ENCODE measurements at regions not wholly inside any gene's neighbourhood (a gene's known extent, or its start where the extent isn't known, plus 50 kb on each side); places are given as distances from the start of the nearest gene placed in this dataset.

DNA sequence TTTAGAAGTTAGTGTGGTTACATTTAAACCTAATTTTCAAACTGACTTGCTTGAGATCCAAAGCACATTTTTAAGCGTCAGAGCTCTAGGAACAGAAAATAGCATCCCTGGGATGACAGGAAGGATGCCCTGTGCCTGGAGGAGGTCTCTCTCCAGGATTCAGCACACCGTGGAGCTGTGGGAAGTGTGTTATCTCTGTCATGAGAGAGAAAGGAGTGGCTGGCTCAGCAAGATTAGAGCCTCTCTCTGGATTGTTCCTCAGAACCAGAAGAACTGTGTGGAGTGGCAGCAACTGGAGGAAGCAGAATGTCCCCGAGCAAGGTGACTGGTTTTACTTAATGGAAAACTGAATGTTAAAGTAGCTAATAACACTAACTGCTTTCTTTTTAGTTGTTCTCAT lies 233.6 kb upstream of the TGFBR2 start:
- DNase-seq: no peak

DNA sequence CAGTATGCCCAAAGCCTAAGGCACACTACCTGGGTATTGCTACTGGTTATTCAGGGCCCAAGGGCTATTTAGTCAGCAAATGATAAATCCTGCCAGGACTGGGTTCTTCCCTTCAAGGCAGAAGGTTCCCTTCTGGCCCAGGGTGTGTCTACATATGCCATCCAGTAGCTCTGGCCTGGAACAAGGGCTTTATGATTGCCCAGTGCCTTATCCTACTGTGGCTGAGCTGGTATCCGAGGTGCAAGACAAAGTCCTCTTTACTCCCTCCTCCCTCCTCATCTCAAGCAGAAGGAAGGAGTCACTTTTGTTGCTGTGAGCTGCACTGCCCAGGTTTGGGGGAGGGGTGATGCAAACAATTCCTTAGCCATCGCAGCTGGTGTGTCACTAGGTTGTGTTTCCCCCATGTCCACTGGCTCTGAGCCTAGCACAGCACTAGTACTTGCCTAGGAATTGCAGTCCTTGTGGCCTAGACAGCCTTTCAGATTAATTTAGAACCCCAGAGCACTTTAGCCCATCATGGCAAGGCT lies 221.8 kb upstream of the TGFBR2 start:
- DNase-seq: no peak

DNA sequence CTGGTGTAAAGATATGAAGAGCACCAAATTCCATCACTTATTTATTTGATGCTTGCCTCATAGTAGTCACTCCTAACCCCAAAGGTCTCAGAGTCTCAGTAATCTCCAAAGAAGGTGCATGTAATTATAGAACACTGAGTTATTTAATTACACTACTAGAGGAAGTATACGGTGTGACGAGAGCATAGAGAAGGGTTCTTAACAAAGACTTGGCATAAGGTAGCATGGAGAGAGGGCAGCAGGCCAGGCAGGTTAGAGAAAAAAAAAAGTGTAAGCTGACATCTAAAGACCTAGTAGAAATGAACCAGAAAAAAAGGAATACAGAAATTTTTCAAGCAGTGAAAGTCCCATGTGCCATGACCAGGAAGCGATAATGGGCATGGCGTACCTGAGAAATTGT lies 213.3 kb upstream of the TGFBR2 start:
- DNase-seq: no peak

DNA sequence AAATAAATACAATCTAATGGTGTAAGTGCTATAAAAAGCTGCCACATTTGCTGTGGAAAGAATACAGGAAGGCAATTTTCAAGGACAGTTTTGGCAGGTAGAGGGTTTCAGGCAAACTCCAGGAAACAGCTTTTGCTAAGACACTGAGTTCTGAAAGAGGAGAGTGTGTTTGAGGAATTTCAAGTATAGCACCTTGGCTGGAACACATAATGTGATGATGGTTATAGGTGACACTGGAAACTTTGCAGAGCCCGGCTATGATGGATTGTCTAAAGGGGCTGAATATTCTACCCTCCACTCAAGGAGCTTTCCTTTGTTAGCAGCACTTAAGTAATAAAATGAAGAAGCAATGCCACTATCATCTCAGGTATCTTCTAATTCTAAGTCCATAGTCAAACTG lies 209.4 kb upstream of the TGFBR2 start:
- DNase-seq: no peak

DNA sequence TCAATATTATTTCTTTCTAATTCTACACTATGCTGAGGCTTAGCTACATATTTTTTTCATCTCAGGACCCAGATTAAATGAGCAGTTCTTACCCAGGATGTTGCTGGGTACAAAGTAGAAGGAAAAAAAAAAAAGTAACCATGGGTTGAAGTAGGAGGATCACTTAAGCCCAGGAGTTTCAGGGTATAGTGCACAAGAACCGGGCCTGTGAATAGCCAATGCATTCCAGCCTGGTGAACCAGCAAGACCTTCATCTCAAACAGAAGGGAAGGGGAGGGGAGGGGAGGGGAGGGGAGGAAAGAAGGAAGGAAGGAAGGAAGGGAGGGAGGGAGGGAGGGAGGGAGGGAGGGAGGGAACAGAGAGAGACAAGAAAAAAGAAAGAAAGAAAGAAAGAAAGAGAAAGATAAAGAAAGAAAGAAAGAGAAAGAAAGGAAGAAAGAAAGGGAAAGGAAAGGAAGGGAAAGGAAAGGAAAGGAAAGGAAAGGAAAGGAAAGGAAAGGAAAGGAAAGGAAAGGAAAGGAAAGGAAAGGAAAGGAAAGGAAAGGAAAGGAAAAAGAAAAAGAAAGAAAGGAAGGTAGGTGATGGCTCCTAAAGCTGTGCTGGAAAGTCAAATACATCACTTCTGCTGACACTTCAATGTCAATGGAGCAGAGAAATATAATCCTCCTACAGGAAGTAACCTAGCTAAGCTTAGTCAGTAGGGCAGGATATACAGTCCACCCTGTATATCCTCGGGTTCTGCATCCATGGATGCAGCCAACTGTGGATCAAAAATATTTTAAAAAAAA lies 206.8 kb upstream of the TGFBR2 start:
- no peak for DNase-seq

DNA sequence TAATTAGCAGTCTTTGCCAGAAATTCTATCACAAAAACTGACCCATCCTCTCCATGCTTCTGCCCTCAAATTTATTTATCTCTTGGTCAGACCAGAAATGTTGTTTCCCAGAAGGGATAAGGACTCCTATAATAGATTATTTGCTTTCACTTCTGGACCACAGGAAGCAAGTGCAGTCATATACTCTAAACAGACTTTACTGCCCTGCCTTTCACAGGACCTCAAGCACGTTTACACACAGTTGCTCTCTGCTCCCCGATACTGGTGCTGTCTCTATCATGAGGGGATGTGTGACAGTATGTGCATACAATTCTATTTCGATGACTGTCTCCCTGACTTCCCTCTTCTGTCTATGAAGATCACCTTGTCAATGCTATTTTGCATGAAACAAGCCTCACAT lies 205.5 kb upstream of the TGFBR2 start:
- no peak for DNase-seq

DNA sequence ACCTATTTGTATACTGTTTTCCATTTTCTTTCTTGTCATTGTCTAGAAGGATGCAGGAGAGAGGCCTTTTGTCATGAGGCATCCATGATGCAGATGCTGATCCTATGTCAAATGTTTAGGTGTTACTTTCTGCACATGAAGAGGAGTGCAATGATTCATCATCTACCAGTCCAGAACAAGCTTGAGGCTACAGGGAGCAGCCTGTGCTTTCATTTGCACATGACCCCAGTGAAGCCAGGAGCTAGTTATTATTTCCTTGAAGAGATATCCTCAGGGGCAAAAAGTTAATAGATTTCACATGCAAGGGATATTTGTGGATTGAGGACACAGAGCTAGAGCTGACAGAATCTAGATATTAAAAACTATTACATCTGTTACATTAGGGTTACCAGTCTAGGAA lies 204.4 kb upstream of the TGFBR2 start:
- DNase-seq: no peak

DNA sequence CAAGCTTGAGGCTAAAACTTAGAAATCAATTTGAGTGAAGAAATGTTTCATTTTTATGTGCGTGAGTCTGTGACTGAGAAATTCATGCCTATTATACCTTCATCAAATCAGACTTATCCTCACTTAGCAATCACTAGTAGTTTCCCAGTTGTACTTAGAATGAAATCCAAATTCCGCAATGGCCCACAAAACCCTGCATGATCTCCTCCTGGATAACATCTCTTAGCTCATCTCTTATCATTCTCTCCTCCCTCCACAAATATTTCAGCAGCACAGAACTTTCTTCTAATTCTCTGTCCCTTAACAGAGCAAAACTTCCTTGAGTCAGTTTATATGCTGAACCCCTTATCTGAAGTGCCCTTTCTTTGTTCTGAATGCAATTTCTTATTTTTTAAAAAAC lies 198.8 kb upstream of the TGFBR2 start:
- no peak for DNase-seq

DNA sequence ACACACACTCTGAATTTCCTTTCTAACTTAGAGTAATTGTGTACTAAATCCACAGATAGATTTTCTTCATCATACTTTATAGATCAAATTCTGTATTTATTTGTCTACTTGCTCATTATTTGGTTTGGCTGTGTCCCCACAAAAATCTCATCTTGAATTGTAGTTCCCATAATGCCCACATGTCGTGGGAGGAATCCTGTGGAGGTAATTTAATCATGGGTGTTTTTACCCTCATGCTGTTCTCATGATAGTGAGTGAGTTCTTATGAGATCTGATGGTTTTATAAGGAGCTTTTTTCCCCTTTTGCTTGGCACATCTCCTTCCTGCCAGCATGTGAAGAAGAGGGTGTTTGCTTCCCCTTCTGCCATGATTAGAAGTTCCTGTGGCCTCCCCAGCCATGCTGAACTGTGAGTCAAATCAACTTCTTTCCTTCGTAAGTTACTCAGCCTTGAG lies 198.3 kb upstream of the TGFBR2 start:
- no peak for DNase-seq

DNA sequence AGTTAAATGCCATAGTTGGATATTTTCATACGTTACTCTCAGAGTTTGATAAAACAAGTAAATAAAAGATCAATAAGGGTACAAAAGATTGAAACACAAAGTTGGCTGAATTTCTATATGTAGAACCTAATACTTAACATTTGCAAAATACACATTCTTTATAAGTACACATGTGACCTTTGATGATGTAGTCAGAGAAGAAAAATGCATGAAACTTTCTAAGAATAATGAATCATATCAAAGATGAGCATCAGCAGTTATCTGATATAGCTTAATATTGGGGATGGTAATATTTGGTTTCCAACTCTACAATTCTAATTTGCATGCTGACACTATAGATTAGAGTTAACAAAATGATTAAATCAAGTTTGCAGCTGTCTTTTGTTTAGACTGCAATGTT lies 188.0 kb upstream of the TGFBR2 start:
- no peak for DNase-seq

DNA sequence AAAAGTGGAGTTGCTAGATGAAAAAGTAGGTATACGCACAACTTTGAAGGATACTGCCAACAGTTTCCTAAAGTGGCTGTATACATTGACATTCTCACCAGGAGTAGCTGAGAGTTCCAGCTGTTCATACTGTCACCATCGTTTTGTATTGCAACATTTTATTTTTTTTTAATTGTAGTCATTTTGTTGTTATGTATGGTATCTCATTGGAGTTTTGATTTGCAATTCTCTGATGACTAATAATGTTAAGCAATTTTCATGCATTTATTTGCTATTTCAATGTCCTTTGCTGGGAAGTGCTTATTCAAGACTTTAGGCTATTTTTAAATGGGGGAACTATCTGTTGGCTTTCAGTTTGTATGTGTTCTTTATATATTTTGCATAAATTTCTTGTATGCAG lies 185.1 kb upstream of the TGFBR2 start:
- DNase-seq: no peak

DNA sequence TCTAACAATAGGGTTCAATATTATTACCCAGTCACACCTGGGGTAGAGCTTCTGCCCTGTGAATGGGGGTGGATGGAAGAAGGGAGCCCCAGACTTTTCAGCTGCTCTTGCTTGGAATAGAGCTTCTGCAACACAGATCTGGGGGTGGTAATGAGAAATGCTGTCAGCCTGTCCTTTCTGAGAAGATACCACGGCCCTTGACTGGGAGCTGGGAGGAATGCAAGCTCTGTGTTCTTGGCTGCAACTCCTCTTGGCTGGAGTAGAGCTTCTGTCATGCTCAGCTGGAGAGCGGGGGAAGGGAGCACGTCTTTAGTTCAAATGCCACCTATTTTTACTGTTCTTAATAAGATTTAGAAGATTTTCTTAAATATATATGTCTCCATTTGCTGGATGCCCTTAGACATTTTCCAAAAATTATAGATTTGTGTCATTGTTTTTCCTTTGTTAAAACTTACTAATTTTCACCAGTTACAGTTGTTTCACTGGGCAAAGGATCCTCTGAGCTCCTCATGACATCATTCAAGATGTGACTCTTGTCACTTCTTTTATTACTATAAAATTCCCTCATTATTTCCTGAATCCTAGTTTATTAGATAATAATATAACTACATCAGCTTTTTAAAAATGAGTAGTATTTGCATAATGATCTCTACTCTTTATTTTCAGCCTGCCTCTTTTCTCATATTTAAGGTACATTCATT lies 180.0 kb upstream of the TGFBR2 start:
- DNase-seq: no peak

DNA sequence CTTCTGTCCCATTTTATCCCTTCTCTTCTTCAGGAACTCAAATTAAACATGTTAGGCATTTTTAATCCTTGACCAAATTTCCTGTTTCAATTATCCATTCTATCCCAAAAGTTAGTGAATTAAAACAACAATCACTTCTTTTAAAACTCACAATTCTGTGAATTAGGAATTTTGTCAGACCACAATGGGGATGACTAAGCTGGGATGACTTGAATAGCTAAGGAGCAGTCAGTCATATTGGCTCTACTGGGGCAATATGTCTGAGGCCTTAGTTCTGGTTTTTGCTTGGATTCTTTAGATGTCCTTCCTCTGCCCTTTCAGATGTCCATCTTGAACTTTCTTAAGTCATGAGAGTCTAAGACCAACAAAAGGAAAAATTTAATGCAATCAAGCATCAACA lies 178.2 kb upstream of the TGFBR2 start:
- DNase-seq: no peak

DNA sequence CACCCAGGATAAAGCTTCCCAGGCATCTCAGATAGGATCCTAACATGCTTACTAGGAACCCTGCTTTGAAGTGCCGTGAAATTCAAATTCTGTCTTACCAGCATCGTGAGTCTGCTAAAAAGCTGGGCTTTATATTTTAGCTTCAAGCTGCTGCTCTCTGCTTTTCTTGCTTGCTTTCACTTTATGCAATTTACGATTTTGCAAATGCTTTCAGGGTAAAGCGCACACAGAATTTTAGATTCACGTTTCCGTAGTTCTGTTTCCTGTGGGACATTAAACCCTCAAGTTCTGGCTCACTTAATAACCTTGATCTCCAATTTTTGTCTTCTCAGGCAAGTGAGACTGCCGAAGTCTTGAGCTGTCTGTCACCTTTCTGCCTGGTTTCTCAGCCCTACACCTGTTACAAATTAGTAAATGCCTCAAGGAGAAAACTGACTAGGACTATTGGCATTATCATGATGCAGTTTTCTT lies 170.5 kb upstream of the TGFBR2 start:
- no peak for DNase-seq

DNA sequence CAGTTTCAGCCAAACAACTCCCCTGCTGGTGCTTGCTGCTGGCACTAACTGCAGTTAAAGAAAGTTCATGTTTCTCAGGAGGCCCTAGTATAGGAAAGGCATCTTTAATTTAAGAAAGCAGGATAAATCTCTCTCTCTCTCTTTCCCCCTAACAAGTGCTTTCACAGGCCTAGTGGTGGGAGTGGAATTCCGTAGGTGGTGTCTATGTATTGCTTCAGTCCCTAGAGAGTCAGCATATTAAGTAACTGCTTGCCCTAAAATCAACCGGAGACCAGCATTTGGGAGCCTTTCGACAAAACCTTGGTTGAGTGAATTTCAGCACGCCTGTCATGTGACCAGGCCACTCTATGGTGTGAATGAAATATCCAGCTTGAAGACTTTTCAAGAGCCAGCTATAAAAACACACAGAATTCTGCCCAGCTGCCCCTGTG lies 169.2 kb upstream of the TGFBR2 start:
- no peak for DNase-seq

DNA sequence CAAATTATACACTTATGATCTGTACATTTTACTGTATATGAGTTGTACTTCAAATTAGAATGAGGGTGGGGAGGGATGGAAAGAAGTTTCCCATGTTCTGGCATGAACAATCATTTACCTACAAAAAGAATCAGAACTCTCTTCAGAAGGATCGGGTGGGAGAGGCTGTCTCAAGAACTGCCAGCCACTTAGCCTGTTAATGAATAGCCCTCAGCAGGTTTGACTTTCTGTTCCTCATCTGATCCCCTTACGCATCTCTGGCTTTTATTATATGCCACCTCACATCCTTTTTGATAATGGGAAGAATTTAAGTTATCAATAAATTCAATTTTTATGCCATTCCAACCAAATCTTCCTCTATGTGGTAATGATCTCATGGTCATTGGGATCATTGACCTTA lies 168.3 kb upstream of the TGFBR2 start:
- DNase-seq: no peak

DNA sequence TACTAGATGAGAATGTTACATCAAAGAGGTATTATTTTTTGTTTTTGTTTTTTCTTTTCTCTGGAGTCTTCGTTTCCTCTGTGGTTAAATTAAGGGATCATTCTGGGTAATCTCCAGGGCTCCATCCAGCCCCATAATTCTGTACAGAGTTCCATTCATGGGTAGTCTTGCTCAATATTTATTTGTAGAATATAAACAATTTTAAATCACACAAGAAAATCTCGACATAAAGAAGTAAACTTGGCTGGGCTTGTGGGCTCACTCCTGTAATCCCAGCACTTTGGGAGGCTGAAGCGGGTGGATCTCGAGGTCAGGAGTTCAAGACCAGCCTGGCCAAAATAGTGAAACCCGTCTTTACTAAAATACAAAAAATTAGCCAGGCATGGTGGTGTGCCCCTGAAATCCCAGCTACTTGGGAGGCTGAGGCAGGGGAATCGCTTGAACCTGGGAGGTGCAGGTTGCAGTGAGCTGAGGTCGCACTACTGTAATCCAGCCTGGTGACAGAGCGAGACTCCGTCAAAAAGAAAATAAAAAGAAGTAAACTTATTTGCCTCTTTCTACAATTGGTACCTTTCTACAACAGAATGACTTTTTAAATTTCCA lies 166.8 kb upstream of the TGFBR2 start:
- no peak for DNase-seq

DNA sequence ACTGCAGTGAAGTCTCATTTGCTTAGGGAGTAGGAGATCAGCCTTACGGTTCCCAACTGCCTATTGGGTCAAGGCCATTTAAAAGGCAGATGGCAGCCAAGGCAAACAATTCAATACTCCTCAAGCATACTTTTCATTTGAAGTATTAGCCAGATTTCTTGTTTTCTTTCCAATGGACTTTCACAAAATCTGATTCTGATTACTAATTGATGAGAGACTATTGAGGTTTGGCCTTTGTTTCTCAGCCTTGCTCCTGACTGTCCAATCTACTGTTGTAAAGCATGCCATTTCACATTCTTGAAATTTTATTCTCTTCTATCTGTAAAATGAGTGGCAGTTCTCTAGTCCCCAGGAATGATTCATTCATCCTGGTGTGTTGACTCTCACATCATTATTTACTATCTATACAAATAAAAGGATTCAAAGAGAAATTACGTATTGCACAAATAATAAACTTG lies 166.2 kb upstream of the TGFBR2 start:
- DNase-seq: no peak

DNA sequence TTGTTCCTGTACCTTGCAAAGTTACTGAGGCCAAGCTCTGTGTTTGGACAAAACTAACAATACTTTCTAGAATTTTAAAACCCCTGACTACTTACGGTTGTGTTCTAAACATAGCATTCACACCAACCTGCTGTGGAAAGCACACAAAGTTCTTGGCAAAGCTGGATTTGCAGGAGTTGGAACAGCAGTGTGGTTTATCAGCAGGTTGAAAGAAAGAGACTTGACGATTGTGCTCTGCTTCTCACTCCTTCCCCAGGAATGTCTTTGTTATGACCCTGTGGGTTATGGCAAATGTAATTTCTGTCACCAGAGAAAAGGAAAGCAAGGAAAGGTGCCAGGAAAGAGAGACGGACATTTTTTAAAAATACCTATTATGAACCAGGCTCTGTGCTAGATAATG lies 165.5 kb upstream of the TGFBR2 start:
- DNase-seq: no peak

DNA sequence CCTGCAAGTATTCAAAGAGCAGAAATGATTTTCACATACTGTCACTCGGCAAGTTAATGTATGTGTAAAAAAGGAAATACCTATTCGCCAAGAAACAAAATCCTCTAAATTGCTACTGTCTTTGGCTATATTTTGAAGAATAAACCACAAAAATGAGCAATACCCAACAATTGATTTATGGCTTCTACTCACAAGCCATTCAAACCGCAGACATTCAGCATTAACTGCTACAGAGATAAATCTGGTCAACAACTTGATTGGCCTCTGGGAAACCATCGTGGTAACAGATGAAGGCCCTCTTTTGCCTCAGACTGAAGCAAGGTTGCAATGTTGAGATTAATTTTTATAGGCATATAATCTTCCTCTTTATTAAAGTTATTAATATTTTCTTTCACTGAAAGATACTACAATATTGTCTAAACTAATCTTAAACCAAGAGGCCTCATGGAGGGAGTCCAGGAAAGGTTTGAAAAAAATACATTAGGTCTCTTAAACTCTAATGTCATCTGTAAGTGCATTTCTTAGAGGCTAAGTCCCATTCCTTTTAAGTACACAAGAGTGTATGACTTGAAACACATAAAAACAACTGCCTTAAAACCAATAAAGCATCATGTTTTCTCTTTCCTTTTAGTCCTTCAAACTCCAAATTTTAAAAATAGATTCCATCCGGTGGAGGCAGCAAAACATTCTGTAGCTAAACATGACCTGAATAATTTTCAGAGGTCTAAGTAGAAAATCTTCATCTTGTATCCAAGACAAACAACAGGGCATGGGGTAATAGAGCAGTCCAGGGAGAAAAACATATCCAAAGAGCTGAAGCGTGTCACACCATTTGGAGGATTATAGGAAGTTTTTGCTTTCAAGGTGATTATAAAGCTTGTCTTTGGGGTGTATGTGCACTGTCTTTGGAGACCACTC lies 162.4 kb upstream of the TGFBR2 start:
- DNase-seq: no peak

DNA sequence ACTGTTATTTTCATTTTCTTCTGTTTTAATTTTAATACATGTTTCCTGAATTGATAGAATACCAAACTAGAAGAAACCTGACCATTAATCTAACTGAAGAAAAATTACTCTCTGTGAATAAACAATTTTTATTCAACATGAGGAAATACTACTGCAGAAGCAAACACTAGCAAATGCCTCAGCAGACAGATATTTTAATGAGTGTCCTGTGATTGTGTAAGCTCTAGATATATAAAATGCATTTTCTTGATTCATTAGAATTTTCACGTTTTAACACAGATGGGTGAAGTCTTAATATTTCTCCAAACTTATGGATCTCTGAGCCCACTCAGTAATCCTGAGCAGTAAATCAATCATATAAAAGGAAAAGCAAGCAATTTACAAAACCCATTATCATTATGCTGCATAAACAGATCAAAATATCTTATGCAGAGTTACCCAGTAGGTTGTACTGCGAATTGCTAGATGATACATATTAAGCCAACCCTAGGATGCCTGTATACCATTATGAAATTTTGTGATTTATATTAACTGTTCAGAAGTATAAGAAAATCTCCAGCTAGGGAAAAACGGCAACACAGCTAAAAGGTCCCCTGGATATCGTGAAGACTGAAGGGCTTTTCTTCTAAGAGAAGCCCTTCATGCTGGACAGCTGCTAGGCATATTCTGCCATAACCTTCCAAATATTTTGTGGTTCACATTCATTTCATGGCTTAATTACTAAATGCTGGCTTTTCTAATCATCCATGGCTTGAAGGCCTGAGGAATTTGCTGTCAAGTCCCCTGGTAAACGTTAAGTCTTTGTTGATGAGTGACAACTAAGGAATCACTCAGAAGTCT lies 157.7 kb upstream of the TGFBR2 start:
- DNase-seq: no peak

DNA sequence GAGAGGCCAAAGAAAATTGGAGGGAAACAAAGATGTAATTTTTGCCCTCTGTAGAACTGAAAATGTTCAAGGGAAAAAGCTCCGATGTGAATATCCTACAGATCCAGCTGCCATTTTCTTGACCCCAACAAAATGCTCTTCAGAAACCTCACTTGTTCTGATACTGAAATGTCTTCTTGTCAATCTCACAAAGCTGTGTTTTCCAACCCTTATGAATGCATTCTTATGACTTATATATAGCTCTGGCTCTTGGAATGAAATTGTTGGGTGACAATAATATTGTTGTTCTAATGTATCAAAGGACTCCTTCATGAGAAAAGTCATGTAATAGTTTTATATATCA lies 157.1 kb upstream of the TGFBR2 start:
- DNase-seq: no peak
